PC-9 (cell line): ENCODE measurements at regions not wholly inside any gene's neighbourhood (a gene's known extent, or its start where the extent isn't known, plus 50 kb on each side); places are given as distances from the start of the nearest gene placed in this dataset.
A peak's percentile ranks its signal among the peaks of the same experiment; 100 is the strongest.

ENCODE experiments used
- BruUV-seq: library from RNA; stranded (reverse); fragments of 400-500 nt; replicated peaks from 2 replicates; lab custom pipeline; 2021; lab: Mats Ljungman, UMichigan
- CTCF ChIA-PET: fragments of 300-600 bp; sonication (Branson Sonifier 250); formaldehyde crosslinking; loops from one replicate; lab custom pipeline; 2022; ENCODE audit warnings: antibody characterized with exemption; lab: Charles Lee
- POLR2A ChIA-PET: fragments of 300-600 bp; sonication (Branson Sonifier 250); formaldehyde crosslinking; loops from one replicate; lab custom pipeline; 2022; ENCODE audit warnings: antibody characterized with exemption; ENCODE audit not compliant: unreplicated experiment; lab: Charles Lee
- DNase-seq, 2 experiments: peaks; one replicate each; pipeline versions ENCODE4 v3.0.0 to v3.0.0-alpha.2; 2015 to 2022; ENCODE audit warnings: mixed read lengths in 1 of 2
- H2AFZ ChIP-seq: fragments of 200-600 bp; sonication (generic); 2 replicates; pipeline ENCODE4 v1.8.1; 2017; ENCODE audit warnings: antibody characterized with exemption
- H3F3A ChIP-seq: fragments of 200-600 bp; sonication (generic); 2 replicates; pipeline ENCODE4 v1.8.1; 2017; ENCODE audit warnings: antibody characterized with exemption, mild to moderate bottlenecking, low read depth; ENCODE audit not compliant: insufficient read depth
- H3K27ac ChIP-seq: fragments of 200-600 bp; sonication (generic); 2 replicates; pipeline ENCODE4 v1.6.1; 2016; ENCODE audit warnings: mixed run types
- H3K27me3 ChIP-seq: fragments of 200-600 bp; sonication (generic); 2 replicates; pipeline ENCODE4 v1.6.1; 2016; ENCODE audit warnings: low read depth, mixed run types; ENCODE audit not compliant: insufficient read depth
- H3K36me3 ChIP-seq: fragments of 200-600 bp; sonication (generic); 2 replicates; pipeline ENCODE4 v1.6.1; 2016; ENCODE audit warnings: low read depth, mixed run types
- H3K4me1 ChIP-seq: fragments of 200-600 bp; sonication (generic); replicated peaks from 2 replicates; pipeline ENCODE4 v1.6.1; 2016; ENCODE audit warnings: mixed run types; ENCODE audit not compliant: insufficient read depth
- H3K4me2 ChIP-seq: fragments of 200-600 bp; sonication (generic); 2 replicates; pipeline ENCODE4 v1.6.1; 2017; ENCODE audit warnings: mixed run types
- H3K4me3 ChIP-seq: fragments of 200-600 bp; sonication (generic); 2 replicates; pipeline ENCODE4 v1.6.1; 2016; ENCODE audit warnings: mixed run types
- H3K79me2 ChIP-seq: fragments of 200-600 bp; sonication (generic); 2 replicates; pipeline ENCODE4 v1.6.1; 2017; ENCODE audit warnings: low read depth, mixed run types
- H3K9me2 ChIP-seq: fragments of 200-600 bp; sonication (generic); 2 replicates; pipeline ENCODE4 v1.8.1; 2017; ENCODE audit warnings: mild to moderate bottlenecking; ENCODE audit not compliant: insufficient read depth
- H3K9me3 ChIP-seq: fragments of 200-600 bp; sonication (generic); 2 replicates; pipeline ENCODE4 v1.8.1; 2016; ENCODE audit warnings: low read depth; ENCODE audit not compliant: insufficient read depth
- H4K20me1 ChIP-seq: fragments of 200-600 bp; sonication (generic); 2 replicates; pipeline ENCODE4 v1.8.1; 2017; ENCODE audit not compliant: insufficient read depth
- CTCF ChIP-seq: fragments of 200-600 bp; sonication (generic); conservative IDR thresholded peaks from 2 replicates; pipeline ENCODE4 v1.6.1; 2017; ENCODE audit warnings: mixed run types, antibody characterized with exemption, mild to moderate bottlenecking, moderate library complexity
- EZH2 ChIP-seq: fragments of 200-600 bp; sonication (generic); IDR thresholded peaks from 2 replicates; pipeline ENCODE4 v1.8.0; 2017; ENCODE audit warnings: antibody characterized with exemption, low read depth
- intact Hi-C: fragments of 100-400 bp; cut with micrococcal nuclease; formaldehyde crosslinking; loops from one replicate; pipeline ENCODE4 v1.10.0; 2022; ENCODE audit not compliant: unreplicated experiment

- Histone ChIP-seq H3K4me1 (peaks cover 46% of the 10 kb centered on the region), H3K79me2 (no peaks in the 10 kb centered on the region), H3K9me2 (no peaks in the 10 kb centered on the region), H3K36me3 (no peaks in the 10 kb centered on the region), H3F3A (peaks cover 21% of the 10 kb centered on the region), H4K20me1 (no peaks in the 10 kb centered on the region), H2AFZ (peak overlapping the region; percentile 62), H3K27me3 (no peaks in the 10 kb centered on the region), H3K9me3 (no peaks in the 10 kb centered on the region), H3K27ac (peak overlapping the region; percentile 84), H3K4me3 (peak overlapping the region; percentile 43), H3K4me2 (peak overlapping the region; percentile 83)
- TF ChIP-seq EZH2, result no peak
- intact Hi-C loops, result no loop called here
- DNase-seq, result peak; percentile 50 to 95
- BruUV-seq, result no TSS peak
- ChIA-PET CTCF (no interaction called here), POLR2A (no interaction called here)
Observed at GRCh38 chr1:30005972-30006619, 717.3 kb downstream of the MATN1 start.

- no peaks in the 10 kb centered on the region for H3K27me3 ChIP-seq
- POLR2A ChIA-PET, result no interaction called here
- H3K79me2 ChIP-seq, result no peaks in the 10 kb centered on the region
- no peak for DNase-seq
- no TSS peak for BruUV-seq
- H3K9me2 ChIP-seq, result no peaks in the 10 kb centered on the region
- intact Hi-C loops, result no loop called here
- no peaks in the 10 kb centered on the region for H3K36me3 ChIP-seq
- no peak overlapping the region for H2AFZ ChIP-seq
- no peak overlapping the region for H3K4me2 ChIP-seq
- no peak for TF ChIP-seq CTCF
- no peak for TF ChIP-seq EZH2
- peaks cover 16% of the 10 kb centered on the region for H3F3A ChIP-seq
- no peak overlapping the region for H3K27ac ChIP-seq
- CTCF ChIA-PET, result interaction anchor here (0.9 kb wide), 1 partner anchor 153 kb away, joined by 3 read pairs; no protein-coding TSS in a partner anchor
- no peaks in the 10 kb centered on the region for H4K20me1 ChIP-seq
- no peaks in the 10 kb centered on the region for H3K9me3 ChIP-seq
- peaks cover 26% of the 10 kb centered on the region for H3K4me1 ChIP-seq
- no peak overlapping the region for H3K4me3 ChIP-seq
Observed at GRCh38 chr1:30001732-30002039, 721.7 kb downstream of the MATN1 start.

DNA sequence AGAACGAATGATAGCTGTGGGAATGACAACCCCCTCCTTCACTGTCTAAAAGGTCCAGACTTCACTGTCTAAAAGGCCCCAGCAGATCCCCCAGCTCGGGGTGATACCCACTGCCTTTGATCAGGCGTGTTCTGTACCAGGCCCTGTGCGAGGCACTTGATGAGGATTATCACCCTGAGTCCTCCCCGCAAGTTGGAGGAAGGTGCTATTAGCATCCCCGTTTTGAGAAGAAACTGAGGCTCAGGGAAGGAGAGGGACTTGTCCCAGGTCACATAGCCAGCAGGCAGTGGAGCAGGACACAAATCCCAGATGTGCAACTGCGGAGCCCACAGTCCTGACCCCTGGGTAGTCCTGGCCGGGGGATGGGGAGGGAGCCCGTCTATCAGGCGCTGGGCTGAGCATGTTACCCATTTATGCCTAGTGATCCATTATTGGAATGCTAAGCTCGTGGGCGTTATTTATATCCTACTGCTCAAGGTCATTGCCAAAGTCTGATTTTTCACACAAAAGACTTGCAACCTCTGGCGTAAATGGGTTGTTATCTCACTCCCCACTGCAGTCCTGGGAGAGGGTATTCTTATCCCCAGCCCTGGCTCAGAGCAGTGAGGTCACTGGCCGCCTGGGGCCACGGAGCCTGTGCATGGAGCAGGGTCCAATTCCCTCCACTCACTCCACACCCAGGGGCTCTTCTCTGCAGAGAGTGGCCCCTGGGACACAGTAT is 722.2 kb downstream of the MATN1 start:
- Histone ChIP-seq H3K27me3 (no peaks in the 10 kb centered on the region), H3K36me3 (no peaks in the 10 kb centered on the region), H3F3A (peaks cover 13% of the 10 kb centered on the region; the same call in 1 of the 2 replicates), H3K9me3 (no peaks in the 10 kb centered on the region), H3K27ac (no peak overlapping the region), H2AFZ (no peak overlapping the region), H3K4me2 (no peak overlapping the region), H3K4me3 (no peak overlapping the region), H3K9me2 (no peaks in the 10 kb centered on the region), H4K20me1 (no peaks in the 10 kb centered on the region), H3K79me2 (no peaks in the 10 kb centered on the region), H3K4me1 (peaks cover 23% of the 10 kb centered on the region)
- intact Hi-C loops, result no loop called here
- DNase-seq, result no peak
- POLR2A ChIA-PET, result no interaction called here
- no TSS peak for BruUV-seq
- CTCF ChIA-PET, result no interaction called here
- TF ChIP-seq CTCF (no peak), EZH2 (no peak)
